Activated CD4-positive, alpha-beta T cell treated with anti-CD3 and anti-CD28 coated beads for 1 hour (primary cell): ENCODE measurements at regions not wholly inside any gene's neighbourhood (a gene's known extent, or its start where the extent isn't known, plus 50 kb on each side); places are given as distances from the start of the nearest gene placed in this dataset.

Source experiments
- DNase-seq: peaks from one replicate; pipeline ENCODE4 v3.0.0-alpha.2; 2020

- DNase-seq: no peak
Observed at GRCh38 chr2:60400462-60401246, 152.8 kb downstream of the BCL11A start.

DNA sequence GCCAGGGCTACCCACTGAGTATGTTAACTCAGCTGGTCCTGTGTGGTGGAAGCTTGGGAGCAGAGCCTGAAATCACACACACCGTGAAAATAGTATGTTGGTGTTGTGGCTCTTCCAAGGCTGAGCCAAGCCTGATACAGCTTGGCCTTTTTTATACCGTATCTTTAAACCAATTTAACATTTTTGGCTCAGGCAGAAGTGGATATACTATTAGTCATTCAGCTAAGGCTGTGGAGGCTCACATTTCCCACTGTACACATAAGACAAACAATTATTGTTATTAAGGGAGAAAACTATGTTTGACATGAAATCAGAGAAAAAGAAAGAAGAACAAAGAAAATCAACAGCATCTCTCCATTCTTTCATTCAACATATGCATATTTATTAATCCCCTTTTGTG is 159.0 kb downstream of the BCL11A start:
- DNase-seq: no peak

GRCh38 chr2:60391649-60392375 is 161.6 kb downstream of the BCL11A start:
- no peak for DNase-seq

DNA sequence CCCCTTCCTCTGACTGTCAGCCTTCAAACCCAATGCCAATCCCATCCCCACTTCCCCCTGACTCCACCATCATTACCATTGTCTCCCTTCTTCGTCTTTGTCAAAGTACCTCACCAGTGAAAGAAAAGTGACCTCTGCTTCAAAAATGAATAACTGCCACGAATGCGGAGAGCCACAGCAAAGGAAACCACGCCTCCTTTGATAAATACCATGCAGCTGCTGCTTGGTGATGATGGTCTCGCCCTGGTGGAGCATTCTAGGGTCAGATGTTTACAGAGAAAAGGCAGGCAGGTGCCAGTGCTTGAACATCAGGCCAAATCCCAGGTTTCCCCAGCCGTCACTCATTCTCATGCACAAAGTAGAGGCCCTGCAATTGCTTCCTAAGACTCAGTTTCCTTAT is 162.2 kb downstream of the BCL11A start:
- DNase-seq: no peak

DNA sequence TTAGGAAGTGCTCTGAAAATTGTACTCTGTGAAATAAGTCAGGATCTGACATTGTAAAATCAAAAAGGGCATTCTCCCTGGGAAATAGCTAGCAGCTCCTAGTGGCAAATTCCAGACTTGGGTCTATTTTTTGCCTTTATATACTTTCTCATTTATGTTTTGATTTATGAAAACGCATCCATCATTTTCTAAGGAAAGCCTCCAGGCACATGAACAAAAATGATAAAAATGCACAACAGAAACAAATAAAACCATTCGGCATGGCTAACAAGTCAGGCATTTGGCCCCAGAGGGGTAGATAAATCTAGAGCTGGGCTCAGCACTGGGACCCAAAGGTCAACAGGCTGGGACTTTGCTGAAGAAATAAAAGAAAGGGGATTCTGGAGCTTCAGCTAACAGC is 167.0 kb downstream of the BCL11A start:
- DNase-seq: no peak

GRCh38 chr2:60385648-60386047 is 167.8 kb downstream of the BCL11A start:
- no peak for DNase-seq

DNA sequence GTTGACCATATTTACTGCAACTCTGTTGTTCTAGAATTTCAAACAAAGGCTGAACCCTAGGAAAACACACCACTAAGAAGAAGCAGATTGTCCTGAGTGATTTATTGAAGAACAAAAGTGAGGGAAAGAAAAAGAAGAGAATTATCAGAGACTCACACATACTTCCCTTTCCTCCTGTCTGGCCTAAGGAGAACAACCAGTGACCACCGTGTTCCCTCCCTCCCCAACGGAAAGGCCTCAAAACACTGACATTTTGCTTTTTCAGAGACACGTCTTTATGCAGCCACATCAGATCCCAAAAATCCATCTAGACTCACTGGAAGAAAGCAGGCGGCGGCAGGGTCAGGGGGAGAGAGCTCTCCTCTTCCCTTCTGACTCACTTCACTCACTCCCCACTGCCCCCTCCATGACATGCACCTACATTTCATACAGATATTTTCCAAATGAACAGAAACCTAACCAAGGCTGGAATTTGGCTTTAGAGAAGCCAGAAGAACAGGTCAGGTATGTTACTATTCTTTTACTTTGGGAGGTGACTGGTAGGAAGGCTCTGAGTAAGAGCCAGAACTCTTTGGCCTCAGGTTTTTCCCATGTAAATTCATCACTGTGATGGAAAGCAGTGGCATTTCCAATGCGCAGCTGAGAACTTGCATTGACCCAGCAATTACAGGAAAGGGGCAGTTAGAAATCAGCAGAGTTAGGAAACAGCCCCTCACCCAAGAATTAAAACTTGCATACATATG is 169.9 kb downstream of the BCL11A start:
- no peak for DNase-seq

DNA sequence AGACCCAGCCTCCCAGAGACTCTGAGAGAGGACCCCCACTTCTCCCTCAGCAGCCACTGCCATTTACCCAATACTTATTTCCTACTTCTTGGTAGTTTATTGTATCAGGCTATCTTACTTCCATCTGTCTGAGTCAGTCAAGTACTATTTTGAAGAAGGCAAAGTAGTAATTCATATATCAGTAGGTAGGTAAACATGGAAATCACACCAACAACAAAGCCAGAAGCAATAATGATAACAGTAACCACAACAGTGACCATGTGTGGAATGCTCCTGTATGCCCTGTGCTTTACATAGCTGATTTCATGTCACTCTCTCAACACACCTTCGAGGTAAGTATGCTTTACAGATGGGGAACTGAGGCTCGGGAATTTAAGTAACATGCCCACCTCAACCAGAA is 173.0 kb downstream of the BCL11A start:
- no peak for DNase-seq

DNA sequence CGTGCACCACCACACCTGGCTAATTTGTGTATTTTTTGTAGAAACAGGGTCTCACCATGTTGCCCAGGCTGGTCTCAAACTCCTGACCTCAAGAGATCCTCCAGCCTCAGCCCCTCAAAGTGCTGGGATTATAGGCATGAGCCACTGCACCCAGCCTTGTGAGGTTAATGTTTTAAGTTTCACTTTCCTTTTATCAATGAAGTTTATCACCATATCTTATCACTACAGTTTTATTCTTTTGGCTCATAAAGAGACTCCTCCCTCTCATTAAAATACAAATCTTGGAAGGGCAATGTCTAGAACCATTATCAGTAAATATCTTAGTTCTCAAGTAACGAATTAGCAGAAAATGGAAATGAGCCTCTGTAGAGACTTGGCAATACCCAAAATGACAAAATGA is 173.8 kb downstream of the BCL11A start:
- no peak for DNase-seq

GRCh38 chr2:60379216-60379615 is 174.2 kb downstream of the BCL11A start:
- no peak for DNase-seq

- DNase-seq: no peak
Observed at GRCh38 chr2:60377825-60378224, 175.6 kb downstream of the BCL11A start.

DNA sequence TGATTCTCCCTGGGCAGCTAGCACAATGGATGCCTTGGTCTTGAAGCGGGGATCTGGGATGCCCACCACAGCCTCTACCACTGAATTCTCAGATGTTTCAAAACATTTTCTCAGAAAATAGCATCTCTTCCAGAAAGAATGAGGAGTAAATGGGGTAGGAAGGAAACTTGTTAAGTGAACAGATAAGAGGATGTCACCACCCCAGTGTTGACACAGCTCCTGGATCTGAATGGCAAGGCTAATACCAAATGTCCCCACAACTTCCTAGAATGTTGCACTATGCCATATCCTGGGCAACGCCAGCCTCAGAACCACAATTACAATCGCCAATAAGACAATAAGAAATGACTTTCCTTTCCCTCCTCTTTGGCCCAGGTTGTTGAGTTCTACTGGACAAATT is 177.2 kb downstream of the BCL11A start:
- no peak for DNase-seq

DNA sequence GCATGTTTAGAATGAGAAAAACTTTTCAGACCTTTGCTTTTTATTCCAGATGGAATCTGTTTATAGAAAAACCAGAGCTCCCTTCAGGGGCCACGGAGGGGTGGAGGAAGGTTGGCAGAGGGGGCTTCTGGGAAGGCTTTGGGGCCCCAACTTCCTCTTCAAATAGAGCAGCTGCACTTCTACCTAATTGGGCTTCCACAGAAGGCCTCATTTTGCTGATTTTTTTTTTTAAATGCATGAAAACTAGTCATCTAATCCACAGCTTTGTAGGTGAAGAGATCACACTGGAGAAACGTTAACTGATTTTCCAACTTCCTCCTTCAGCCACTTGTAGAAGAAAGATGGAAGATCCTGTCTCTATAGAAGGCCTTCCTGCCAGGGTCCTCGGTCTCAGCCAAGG is 181.8 kb downstream of the BCL11A start:
- no peak for DNase-seq

DNA sequence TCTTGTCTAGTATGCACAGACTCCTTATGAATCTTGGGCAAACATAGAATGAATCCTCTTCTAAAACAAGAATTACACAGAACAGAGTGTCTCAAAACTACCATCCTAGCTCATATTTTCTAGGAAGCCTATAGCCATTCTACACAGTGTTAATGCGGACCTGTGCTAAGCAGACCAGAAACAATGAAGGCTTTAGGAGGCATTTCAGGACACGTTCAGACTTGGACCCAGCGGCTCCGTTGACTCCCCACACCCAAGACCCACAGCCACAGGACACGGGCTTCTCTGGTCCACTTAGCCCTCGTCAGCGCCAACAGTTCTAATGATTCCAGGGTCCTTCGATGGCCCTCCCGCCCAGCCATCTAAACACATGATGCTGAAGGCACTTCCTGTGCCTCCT is 182.2 kb downstream of the BCL11A start:
- no peak for DNase-seq

DNA sequence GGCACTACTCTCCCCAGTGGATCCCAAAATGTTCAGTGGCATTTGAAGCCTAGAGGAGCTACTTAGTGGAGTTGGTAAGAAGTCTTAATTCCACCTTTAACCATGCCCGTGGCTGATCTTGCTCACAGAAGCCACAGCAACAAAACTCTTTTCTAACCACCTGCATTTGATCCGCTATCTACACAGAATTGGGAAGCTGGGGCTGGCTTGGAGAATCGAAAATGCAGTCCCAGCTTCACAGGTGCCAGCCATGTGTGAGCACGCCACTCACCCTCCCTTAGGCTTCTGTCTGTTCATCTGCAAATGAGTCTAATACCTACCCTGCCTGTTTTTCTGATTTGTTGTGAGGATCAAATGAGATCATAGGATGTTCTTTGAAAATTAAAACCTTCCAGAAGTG is 182.6 kb downstream of the BCL11A start:
- no peak for DNase-seq

GRCh38 chr2:60368456-60368855 is 185.0 kb downstream of the BCL11A start:
- DNase-seq: no peak

DNA sequence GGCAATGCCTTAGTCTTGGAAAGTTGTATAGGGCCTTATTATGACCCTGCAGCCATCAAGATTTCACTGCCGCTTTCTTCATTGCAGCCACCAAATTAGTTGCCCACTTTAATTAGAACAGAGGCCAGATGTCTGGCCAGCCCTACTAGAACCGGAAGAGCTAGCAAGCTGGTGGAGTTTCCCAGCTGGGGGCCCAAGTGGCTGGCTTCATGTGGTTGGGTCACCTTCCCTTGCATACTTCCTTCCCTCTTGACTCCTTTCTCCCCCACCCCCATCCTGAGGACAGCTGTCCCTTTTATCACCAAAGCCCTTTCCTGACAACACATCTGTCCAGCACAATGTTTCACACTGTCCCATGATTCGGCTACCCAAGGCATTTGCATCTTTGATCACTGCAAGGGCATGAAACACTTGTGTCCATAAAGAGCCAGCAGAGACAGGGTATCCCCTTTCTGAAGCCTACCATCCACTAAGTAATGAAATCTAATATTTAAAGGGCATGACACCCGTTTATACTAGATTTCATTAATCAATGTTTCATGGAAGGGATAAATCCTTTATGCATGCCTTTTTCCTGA is 187.2 kb downstream of the BCL11A start:
- no peak for DNase-seq

DNA sequence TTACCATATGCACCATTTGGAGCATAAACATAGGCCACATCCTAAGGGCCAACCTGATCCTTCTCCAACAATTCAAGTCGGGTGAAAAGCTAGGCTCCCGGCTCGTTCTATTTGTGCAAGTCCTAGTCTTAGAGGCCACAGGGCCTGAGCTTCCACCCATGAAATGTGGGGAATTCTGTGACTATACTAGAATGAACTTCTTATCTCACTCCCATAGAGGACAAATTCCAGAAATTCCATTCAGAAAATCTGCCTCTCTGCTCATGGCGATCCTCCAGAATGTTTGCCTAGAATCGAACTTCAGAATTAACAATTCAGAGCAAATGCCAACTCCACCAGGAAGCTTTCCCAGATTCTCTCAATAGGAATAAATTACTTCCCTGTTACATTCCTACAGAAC is 187.9 kb downstream of the BCL11A start:
- no peak for DNase-seq

- DNase-seq: no peak
Observed at GRCh38 chr2:60364491-60364890, 189.0 kb downstream of the BCL11A start.

DNA sequence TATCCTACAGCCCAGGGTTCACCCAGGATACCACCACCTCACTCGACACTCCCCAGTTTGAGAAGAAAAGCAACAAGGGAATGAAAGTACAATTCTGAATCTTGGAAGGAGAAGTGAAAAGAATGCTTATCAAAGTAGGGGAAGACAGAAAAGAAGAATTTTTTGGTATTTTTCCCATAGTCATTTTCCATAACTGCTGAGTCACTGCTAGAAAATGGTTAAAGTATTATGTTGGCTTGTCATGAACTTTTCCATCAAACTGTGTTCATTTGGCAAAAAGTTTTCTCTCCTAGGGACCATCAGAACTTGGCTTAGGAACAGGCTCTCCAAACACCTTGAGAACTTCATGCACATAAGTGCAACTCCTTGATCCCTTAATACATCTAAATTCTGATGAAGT is 192.0 kb downstream of the BCL11A start:
- DNase-seq: no peak

- DNase-seq: no peak
Observed at GRCh38 chr2:60359569-60359968, 193.9 kb downstream of the BCL11A start.

- no peak for DNase-seq
Observed at GRCh38 chr2:60358476-60358875, 195.0 kb downstream of the BCL11A start.

- DNase-seq: no peak
Observed at GRCh38 chr2:60357996-60358395, 195.5 kb downstream of the BCL11A start.

DNA sequence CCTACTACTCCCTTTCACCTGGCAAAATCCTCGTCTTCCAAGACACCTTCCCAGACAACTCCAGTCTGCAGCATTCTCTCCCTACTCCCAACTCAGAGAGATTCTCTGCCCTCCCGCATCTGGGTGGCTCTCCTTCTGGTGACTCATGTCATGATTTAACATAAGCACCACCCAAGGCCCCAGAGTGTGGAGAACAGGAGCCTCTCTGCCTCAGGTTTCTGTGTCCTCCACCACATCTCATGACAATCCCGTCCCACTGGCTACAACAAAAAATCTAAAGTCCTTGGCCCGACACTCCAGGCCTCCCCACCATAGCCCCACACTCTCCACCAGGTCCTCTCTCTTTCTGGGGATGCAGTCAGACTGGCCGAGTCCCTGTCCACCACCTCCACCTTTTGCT is 197.1 kb downstream of the BCL11A start:
- DNase-seq: no peak
